AG04450 (cell line): ENCODE measurements at regions not wholly inside any gene's neighbourhood (a gene's known extent, or its start where the extent isn't known, plus 50 kb on each side); places are given as distances from the start of the nearest gene placed in this dataset.
A peak's percentile ranks its signal among the peaks of the same experiment; 100 is the strongest.

Experiments used
- CTCF ChIA-PET: fragments of 300-600, 350-600 bp; formaldehyde crosslinking; extraction: SDS; loops from one replicate; lab custom pipeline; 2022; ENCODE audit warnings: antibody characterized with exemption, inconsistent platforms; lab: Charles Lee
- POLR2A ChIA-PET: fragments of 350-600 bp; formaldehyde crosslinking; extraction: SDS; loops from one replicate; lab custom pipeline; 2021; ENCODE audit warnings: antibody characterized with exemption, inconsistent platforms; lab: Yijun Ruan, JAX
- DNase-seq: peaks from one replicate; pipeline ENCODE4 v3.0.0-alpha.2; 2011; ENCODE audit warnings: low read depth, low spot score
- H3K27ac ChIP-seq: one replicate; pipeline ENCODE4 v1.5.1; 2012; ENCODE audit warnings: low read depth, low read length, control low read depth
- H3K27me3 ChIP-seq: one replicate; pipeline ENCODE4 v1.6.0; 2012; ENCODE audit warnings: low read length; ENCODE audit not compliant: control insufficient read depth, insufficient read depth
- H3K4me3 ChIP-seq: 2 replicates; pipeline ENCODE4 v1.5.1; 2011; ENCODE audit warnings: mild to moderate bottlenecking, low read depth, low read length, control low read depth
- H3K9me3 ChIP-seq: 2 replicates; pipeline ENCODE4 v1.5.1; 2012; ENCODE audit warnings: low read length; ENCODE audit not compliant: control insufficient read depth, insufficient read depth
- CTCF ChIP-seq: IDR thresholded peaks from 2 replicates; pipeline ENCODE4 v1.5.1; 2011; ENCODE audit warnings: low read depth, low read length, control low read depth, inconsistent platforms

GRCh38 chr11:113538451-113539412 is 63.5 kb upstream of the DRD2 start:
- Histone ChIP-seq H3K4me3 (no peak overlapping the region), H3K9me3 (no peaks in the 10 kb centered on the region), H3K27me3 (peaks cover 8% of the 10 kb centered on the region), H3K27ac (no peak overlapping the region)
- ChIA-PET CTCF (interaction anchor here (1.3 to 1.9 kb wide), 2 partner anchors 192 to 232 kb away, joined by 3 to 6 read pairs; no protein-coding TSS in a partner anchor), POLR2A (no interaction called here)
- TF ChIP-seq CTCF: no peak
- DNase-seq: no peak

GRCh38 chr11:113534625-113535024 is 59.4 kb upstream of the DRD2 start:
- Histone ChIP-seq H3K4me3 (no peak overlapping the region), H3K27ac (no peak overlapping the region), H3K27me3 (no peaks in the 10 kb centered on the region), H3K9me3 (no peaks in the 10 kb centered on the region)
- ChIA-PET POLR2A (no interaction called here), CTCF (interaction anchor here (1.3 to 9.9 kb wide), 5 partner anchors 36 to 230 kb away, joined by 3 to 139 read pairs (median 32); partner anchors contain the start of gene TTC12)
- TF ChIP-seq CTCF: no peak
- no peak for DNase-seq

- ChIA-PET POLR2A (no interaction called here), CTCF (interaction anchor here (0.6 to 9.9 kb wide), 33 partner anchors 10 to 1253 kb away, joined by 3 to 139 read pairs (median 4); partner anchors contain the start of gene TTC12)
- no peak for TF ChIP-seq CTCF
- Histone ChIP-seq H3K27me3 (no peaks in the 10 kb centered on the region), H3K9me3 (no peaks in the 10 kb centered on the region), H3K27ac (no peak overlapping the region), H3K4me3 (no peak overlapping the region)
- DNase-seq: no peak
Observed at GRCh38 chr11:113533425-113533698, 58.2 kb upstream of the DRD2 start.

GRCh38 chr11:113532697-113533424 is 57.7 kb upstream of the DRD2 start:
- no peak overlapping the region for H3K4me3 ChIP-seq
- H3K27me3 ChIP-seq: no peaks in the 10 kb centered on the region
- H3K9me3 ChIP-seq: no peaks in the 10 kb centered on the region
- TF ChIP-seq CTCF: peak; percentile 98
- POLR2A ChIA-PET: no interaction called here
- no peak overlapping the region for H3K27ac ChIP-seq
- peak; percentile 50 for DNase-seq
- CTCF ChIA-PET: interaction anchor here (0.5 to 9.9 kb wide), 41 partner anchors 11 to 1380 kb away, joined by 3 to 139 read pairs (median 4); partner anchors contain the start of gene TTC12
